ENCODE measurements at regions not wholly inside any gene's neighbourhood (a gene's known extent, or its start where the extent isn't known, plus 50 kb on each side); places are given as distances from the start of the nearest gene placed in this dataset.

DNA sequence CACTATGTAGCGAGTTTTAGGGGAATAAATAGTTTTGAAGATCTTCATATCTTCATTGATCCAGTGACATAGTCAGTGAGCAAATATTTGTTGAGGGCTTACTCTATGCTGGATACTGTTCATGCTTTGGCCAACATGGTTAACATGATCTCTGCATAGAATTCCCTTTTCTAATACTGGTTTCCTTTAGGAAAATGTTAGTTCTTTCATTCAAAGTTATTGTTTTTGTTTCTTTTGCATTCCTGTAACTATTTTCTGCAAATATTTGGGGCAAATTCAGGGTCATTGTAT, 226.5 kb downstream of the C12orf50 start:
- no peak for DNase-seq (ENCODE audit: low read depth in 2 of 2)
- no peak overlapping the region for H3K4me3 ChIP-seq (replicated peaks in 1 of 2; ENCODE audit: low read depth in 2 of 2, low read length in 2 of 2)
- TF ChIP-seq, protein P1, sequence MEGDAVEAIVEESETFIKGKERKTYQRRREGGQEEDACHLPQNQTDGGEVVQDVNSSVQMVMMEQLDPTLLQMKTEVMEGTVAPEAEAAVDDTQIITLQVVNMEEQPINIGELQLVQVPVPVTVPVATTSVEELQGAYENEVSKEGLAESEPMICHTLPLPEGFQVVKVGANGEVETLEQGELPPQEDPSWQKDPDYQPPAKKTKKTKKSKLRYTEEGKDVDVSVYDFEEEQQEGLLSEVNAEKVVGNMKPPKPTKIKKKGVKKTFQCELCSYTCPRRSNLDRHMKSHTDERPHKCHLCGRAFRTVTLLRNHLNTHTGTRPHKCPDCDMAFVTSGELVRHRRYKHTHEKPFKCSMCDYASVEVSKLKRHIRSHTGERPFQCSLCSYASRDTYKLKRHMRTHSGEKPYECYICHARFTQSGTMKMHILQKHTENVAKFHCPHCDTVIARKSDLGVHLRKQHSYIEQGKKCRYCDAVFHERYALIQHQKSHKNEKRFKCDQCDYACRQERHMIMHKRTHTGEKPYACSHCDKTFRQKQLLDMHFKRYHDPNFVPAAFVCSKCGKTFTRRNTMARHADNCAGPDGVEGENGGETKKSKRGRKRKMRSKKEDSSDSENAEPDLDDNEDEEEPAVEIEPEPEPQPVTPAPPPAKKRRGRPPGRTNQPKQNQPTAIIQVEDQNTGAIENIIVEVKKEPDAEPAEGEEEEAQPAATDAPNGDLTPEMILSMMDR (IDR thresholded peaks at IDR 0.05; ENCODE audit: low read depth, low read length): no peak

DNA sequence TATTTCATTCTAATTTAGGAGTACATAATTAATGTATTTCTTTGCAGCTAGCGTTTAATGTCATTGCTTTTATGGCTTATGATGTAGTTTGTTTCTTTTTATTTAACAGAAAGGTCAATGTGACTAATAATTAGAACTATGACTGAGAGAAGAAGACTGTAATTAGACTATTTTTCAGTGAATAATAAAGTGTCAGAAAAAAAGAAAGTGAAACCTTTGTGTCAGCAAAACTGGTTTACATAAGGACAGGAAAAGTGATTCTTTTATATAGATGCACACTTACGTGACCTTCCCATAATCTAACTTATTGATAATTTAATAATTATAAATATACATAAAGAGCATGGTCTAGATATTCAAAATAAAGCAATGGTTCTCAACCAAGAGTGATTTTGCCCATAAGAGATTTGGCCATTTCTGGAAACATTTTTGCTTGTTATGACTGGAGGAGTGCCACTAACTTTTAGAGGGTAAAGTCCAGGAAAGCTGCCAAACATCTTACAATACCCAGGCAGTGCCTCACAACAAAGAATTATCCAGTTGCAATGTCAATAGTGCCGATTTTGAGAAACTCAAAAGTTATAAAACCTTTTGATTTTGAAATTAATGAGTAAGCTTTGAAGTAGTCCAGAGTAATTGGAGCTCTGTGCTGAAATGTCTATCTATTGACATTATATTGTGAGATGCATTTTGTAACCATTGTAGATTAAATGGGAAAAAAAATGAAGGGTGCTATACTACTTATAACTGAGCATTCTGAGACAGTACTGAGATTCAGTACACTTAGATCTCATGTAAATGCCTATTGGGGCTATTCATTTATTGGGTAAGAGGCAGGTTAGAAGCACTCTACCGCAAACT, 227.1 kb downstream of the C12orf50 start:
- TF ChIP-seq, protein P1 (IDR thresholded peaks at IDR 0.05; ENCODE audit: low read depth, low read length): no peak
- H3K4me3 ChIP-seq (replicated peaks in 1 of 2; ENCODE audit: low read depth in 2 of 2, low read length in 2 of 2): no peak overlapping the region
- DNase-seq (ENCODE audit: low read depth in 2 of 2): peak; percentile 36 to 60

DNA sequence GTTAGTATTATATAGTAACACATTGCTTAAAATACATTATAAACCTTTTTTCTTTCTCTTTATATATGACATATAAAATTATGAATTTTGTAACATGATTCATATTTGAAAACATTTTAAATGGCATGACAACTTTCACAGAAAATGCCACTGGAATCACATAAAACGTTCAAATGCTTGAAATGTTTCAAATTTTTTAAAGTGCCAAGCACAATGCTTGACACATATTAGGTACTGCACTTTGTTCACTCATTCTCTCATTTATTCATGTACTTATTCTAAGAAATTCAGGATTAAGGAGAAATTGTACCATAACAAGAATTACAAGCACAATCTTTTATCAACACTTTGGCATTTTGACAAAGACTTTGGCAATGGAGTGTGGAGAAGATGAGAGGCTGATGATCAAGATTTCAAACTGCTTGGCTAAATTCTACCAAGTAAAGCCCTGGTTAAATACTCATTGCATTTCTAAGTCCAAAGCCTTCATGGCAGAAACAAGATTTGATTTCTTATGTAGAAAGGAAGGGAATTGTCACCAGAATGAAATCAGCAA, 232.2 kb downstream of the C12orf50 start:
- DNase-seq (ENCODE audit: low read depth in 2 of 2): peak; percentile 20 to 53

GRCh38 chr12:87795555-87795954, 233.6 kb downstream of the C12orf50 start:
- TF ChIP-seq, protein P1 (IDR thresholded peaks at IDR 0.05; ENCODE audit: low read depth, low read length): no peak

More for the DNA sequence above, 232.2 kb downstream of the C12orf50 start:
- no peak overlapping the region for H3K4me3 ChIP-seq (replicated peaks in 1 of 2; ENCODE audit: low read depth in 2 of 2, low read length in 2 of 2)
- TF ChIP-seq, protein P1 (IDR thresholded peaks at IDR 0.05; ENCODE audit: low read depth, low read length): no peak

GRCh38 chr12:87794854-87795253, 234.3 kb downstream of the C12orf50 start:
- TF ChIP-seq, protein P1 (IDR thresholded peaks at IDR 0.05; ENCODE audit: low read depth, low read length): no peak
- no peak overlapping the region for H3K4me3 ChIP-seq (replicated peaks in 1 of 2; ENCODE audit: low read depth in 2 of 2, low read length in 2 of 2)

More at GRCh38 chr12:87795555-87795954, 233.6 kb downstream of the C12orf50 start:
- H3K4me3 ChIP-seq (replicated peaks in 1 of 2; ENCODE audit: low read depth in 2 of 2, low read length in 2 of 2): no peak overlapping the region
- no peak for DNase-seq (ENCODE audit: low read depth in 2 of 2)

DNA sequence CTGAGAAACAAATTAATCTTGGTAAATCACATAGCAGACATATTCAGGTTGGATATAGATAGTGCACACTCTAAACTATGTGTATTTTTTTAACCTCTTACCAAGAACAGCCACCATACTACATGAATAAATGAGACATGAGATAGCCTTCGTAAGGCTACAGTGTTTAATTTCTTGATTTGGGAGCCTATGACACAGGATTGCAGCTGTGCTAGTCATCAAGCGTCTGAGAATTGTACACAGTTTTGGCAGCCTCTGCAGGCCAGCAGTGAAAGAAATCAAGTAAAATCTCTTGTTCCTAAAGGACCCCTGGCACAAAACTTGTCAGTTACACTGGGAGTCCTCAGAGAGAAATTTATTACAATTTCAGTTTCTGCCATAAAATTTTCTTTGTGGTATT, 236.1 kb downstream of the C12orf50 start:
- H3K4me3 ChIP-seq (replicated peaks in 1 of 2; ENCODE audit: low read depth in 2 of 2, low read length in 2 of 2): no peak overlapping the region
- TF ChIP-seq, protein P1 (IDR thresholded peaks at IDR 0.05; ENCODE audit: low read depth, low read length): no peak
- DNase-seq (ENCODE audit: low read depth in 2 of 2): peak; percentile 26 to 58

More at GRCh38 chr12:87794854-87795253, 234.3 kb downstream of the C12orf50 start:
- DNase-seq (ENCODE audit: low read depth in 2 of 2): no peak
